ENCODE measurements at regions not wholly inside any gene's neighbourhood (a gene's known extent, or its start where the extent isn't known, plus 50 kb on each side); places are given as distances from the start of the nearest gene placed in this dataset.

- H3K9me3 ChIP-seq (ENCODE audit: low read length) = no peaks in the 10 kb centered on the region
- no peaks in the 10 kb centered on the region for H3K27me3 ChIP-seq (ENCODE audit: low read length)
- no peaks in the 10 kb centered on the region for H3K4me1 ChIP-seq (ENCODE audit: low read length)
- no peak overlapping the region for H3K27ac ChIP-seq (ENCODE audit: low read length)
- H3K79me2 ChIP-seq (ENCODE audit: low read length) = no peaks in the 10 kb centered on the region
- H3K4me3 ChIP-seq (ENCODE audit: low read length) = no peak overlapping the region
- H2AFZ ChIP-seq (ENCODE audit: low read length) = no peak overlapping the region
- H3K4me2 ChIP-seq (ENCODE audit: low read depth, low read length, poor library complexity, severe bottlenecking) = no peak overlapping the region
- H3K9me2 ChIP-seq (replicated peaks; ENCODE audit: insufficient read depth, low read length) = no peaks in the 10 kb centered on the region
- no peaks in the 10 kb centered on the region for H4K20me1 ChIP-seq (ENCODE audit: insufficient read depth, low read depth, low read length)
- DNase-seq = no peak
- no peak overlapping the region for H3K9ac ChIP-seq (ENCODE audit: low read length)
- no peaks in the 10 kb centered on the region for H3K36me3 ChIP-seq (ENCODE audit: insufficient read depth, low read length)
Observed at GRCh38 chr13:44207476-44207875, 166.1 kb upstream of the SERP2 start.

GRCh38 chr13:44210525-44210924 is 163.1 kb upstream of the SERP2 start:
- DNase-seq = no peak
- Histone ChIP-seq H3K36me3 (ENCODE audit: insufficient read depth, low read length) (no peaks in the 10 kb centered on the region), H3K9me3 (ENCODE audit: low read length) (no peaks in the 10 kb centered on the region)

GRCh38 chr13:44211286-44211685 is 162.3 kb upstream of the SERP2 start:
- DNase-seq = no peak
- no peaks in the 10 kb centered on the region for H3K79me2 ChIP-seq (ENCODE audit: low read length)
- no peaks in the 10 kb centered on the region for H3K4me1 ChIP-seq (ENCODE audit: low read length)
- no peaks in the 10 kb centered on the region for H4K20me1 ChIP-seq (ENCODE audit: insufficient read depth, low read depth, low read length)
- no peak overlapping the region for H3K4me2 ChIP-seq (ENCODE audit: low read depth, low read length, poor library complexity, severe bottlenecking)
- H3K9me2 ChIP-seq (replicated peaks; ENCODE audit: insufficient read depth, low read length) = no peaks in the 10 kb centered on the region
- H3K9me3 ChIP-seq (ENCODE audit: low read length) = no peaks in the 10 kb centered on the region
- no peaks in the 10 kb centered on the region for H3K27me3 ChIP-seq (ENCODE audit: low read length)
- H3K9ac ChIP-seq (ENCODE audit: low read length) = no peak overlapping the region
- H3K27ac ChIP-seq (ENCODE audit: low read length) = no peak overlapping the region
- no peaks in the 10 kb centered on the region for H3K36me3 ChIP-seq (ENCODE audit: insufficient read depth, low read length)
- no peak overlapping the region for H3K4me3 ChIP-seq (ENCODE audit: low read length)
- no peak overlapping the region for H2AFZ ChIP-seq (ENCODE audit: low read length)

More at GRCh38 chr13:44210525-44210924, 163.1 kb upstream of the SERP2 start:
- Histone ChIP-seq H3K4me2 (ENCODE audit: low read depth, low read length, poor library complexity, severe bottlenecking) (no peak overlapping the region), H3K27me3 (ENCODE audit: low read length) (no peaks in the 10 kb centered on the region), H3K27ac (ENCODE audit: low read length) (no peak overlapping the region), H3K4me3 (ENCODE audit: low read length) (no peak overlapping the region), H2AFZ (ENCODE audit: low read length) (no peak overlapping the region), H3K4me1 (ENCODE audit: low read length) (no peaks in the 10 kb centered on the region), H3K79me2 (ENCODE audit: low read length) (no peaks in the 10 kb centered on the region), H3K9me2 (replicated peaks; ENCODE audit: insufficient read depth, low read length) (no peaks in the 10 kb centered on the region), H3K9ac (ENCODE audit: low read length) (no peak overlapping the region), H4K20me1 (ENCODE audit: insufficient read depth, low read depth, low read length) (no peaks in the 10 kb centered on the region)

- H3K4me3 ChIP-seq (ENCODE audit: low read length) = no peak overlapping the region
- H3K4me1 ChIP-seq (ENCODE audit: low read length) = no peaks in the 10 kb centered on the region
- H3K36me3 ChIP-seq (ENCODE audit: insufficient read depth, low read length) = no peaks in the 10 kb centered on the region
- no peaks in the 10 kb centered on the region for H3K27me3 ChIP-seq (ENCODE audit: low read length)
- no peaks in the 10 kb centered on the region for H3K9me2 ChIP-seq (replicated peaks; ENCODE audit: insufficient read depth, low read length)
- H3K27ac ChIP-seq (ENCODE audit: low read length) = no peak overlapping the region
- H3K9me3 ChIP-seq (ENCODE audit: low read length) = no peaks in the 10 kb centered on the region
- no peaks in the 10 kb centered on the region for H4K20me1 ChIP-seq (ENCODE audit: insufficient read depth, low read depth, low read length)
- DNase-seq = no peak
- H3K79me2 ChIP-seq (ENCODE audit: low read length) = no peaks in the 10 kb centered on the region
- no peak overlapping the region for H2AFZ ChIP-seq (ENCODE audit: low read length)
- H3K4me2 ChIP-seq (ENCODE audit: low read depth, low read length, poor library complexity, severe bottlenecking) = no peak overlapping the region
- H3K9ac ChIP-seq (ENCODE audit: low read length) = no peak overlapping the region
Observed at GRCh38 chr13:44211704-44212346, 161.8 kb upstream of the SERP2 start.

- H3K27me3 ChIP-seq (ENCODE audit: low read length) = no peaks in the 10 kb centered on the region
- no peaks in the 10 kb centered on the region for H4K20me1 ChIP-seq (ENCODE audit: insufficient read depth, low read depth, low read length)
- H3K4me3 ChIP-seq (ENCODE audit: low read length) = no peak overlapping the region
Observed at GRCh38 chr13:44212633-44213396, 160.8 kb upstream of the SERP2 start.

GRCh38 chr13:44218501-44219240 is 155.0 kb upstream of the SERP2 start:
- no peaks in the 10 kb centered on the region for H3K36me3 ChIP-seq (ENCODE audit: insufficient read depth, low read length)
- H3K79me2 ChIP-seq (ENCODE audit: low read length) = no peaks in the 10 kb centered on the region
- H3K9me2 ChIP-seq (replicated peaks; ENCODE audit: insufficient read depth, low read length) = no peaks in the 10 kb centered on the region
- no peak overlapping the region for H3K4me2 ChIP-seq (ENCODE audit: low read depth, low read length, poor library complexity, severe bottlenecking)
- H3K4me3 ChIP-seq (ENCODE audit: low read length) = no peak overlapping the region
- H3K9me3 ChIP-seq (ENCODE audit: low read length) = no peaks in the 10 kb centered on the region
- no peak overlapping the region for H3K9ac ChIP-seq (ENCODE audit: low read length)
- H4K20me1 ChIP-seq (ENCODE audit: insufficient read depth, low read depth, low read length) = no peaks in the 10 kb centered on the region
- no peak overlapping the region for H3K27ac ChIP-seq (ENCODE audit: low read length)
- H3K27me3 ChIP-seq (ENCODE audit: low read length) = no peaks in the 10 kb centered on the region
- no peak overlapping the region for H2AFZ ChIP-seq (ENCODE audit: low read length)
- no peak for DNase-seq
- H3K4me1 ChIP-seq (ENCODE audit: low read length) = no peaks in the 10 kb centered on the region

More at GRCh38 chr13:44212633-44213396, 160.8 kb upstream of the SERP2 start:
- no peaks in the 10 kb centered on the region for H3K9me3 ChIP-seq (ENCODE audit: low read length)
- no peak overlapping the region for H3K4me2 ChIP-seq (ENCODE audit: low read depth, low read length, poor library complexity, severe bottlenecking)
- no peaks in the 10 kb centered on the region for H3K36me3 ChIP-seq (ENCODE audit: insufficient read depth, low read length)
- no peaks in the 10 kb centered on the region for H3K9me2 ChIP-seq (replicated peaks; ENCODE audit: insufficient read depth, low read length)
- no peak overlapping the region for H3K27ac ChIP-seq (ENCODE audit: low read length)
- H3K4me1 ChIP-seq (ENCODE audit: low read length) = no peaks in the 10 kb centered on the region
- no peaks in the 10 kb centered on the region for H3K79me2 ChIP-seq (ENCODE audit: low read length)
- no peak overlapping the region for H2AFZ ChIP-seq (ENCODE audit: low read length)
- H3K9ac ChIP-seq (ENCODE audit: low read length) = no peak overlapping the region
- no peak for DNase-seq

GRCh38 chr13:44219577-44220548 is 153.8 kb upstream of the SERP2 start:
- H2AFZ ChIP-seq (ENCODE audit: low read length) = no peak overlapping the region
- no peaks in the 10 kb centered on the region for H3K9me2 ChIP-seq (replicated peaks; ENCODE audit: insufficient read depth, low read length)
- no peaks in the 10 kb centered on the region for H3K27me3 ChIP-seq (ENCODE audit: low read length)
- no peaks in the 10 kb centered on the region for H3K36me3 ChIP-seq (ENCODE audit: insufficient read depth, low read length)
- no peak overlapping the region for H3K9ac ChIP-seq (ENCODE audit: low read length)
- H3K27ac ChIP-seq (ENCODE audit: low read length) = no peak overlapping the region
- no peak overlapping the region for H3K4me2 ChIP-seq (ENCODE audit: low read depth, low read length, poor library complexity, severe bottlenecking)
- no peaks in the 10 kb centered on the region for H3K9me3 ChIP-seq (ENCODE audit: low read length)
- H3K79me2 ChIP-seq (ENCODE audit: low read length) = no peaks in the 10 kb centered on the region
- no peak overlapping the region for H3K4me3 ChIP-seq (ENCODE audit: low read length)
- DNase-seq = no peak
- H4K20me1 ChIP-seq (ENCODE audit: insufficient read depth, low read depth, low read length) = no peaks in the 10 kb centered on the region
- no peaks in the 10 kb centered on the region for H3K4me1 ChIP-seq (ENCODE audit: low read length)

All from Karpas-422 (cell line).